GM23338 (cell line): ENCODE measurements at regions not wholly inside any gene's neighbourhood (a gene's known extent, or its start where the extent isn't known, plus 50 kb on each side); places are given as distances from the start of the nearest gene placed in this dataset.
"Not testable (repeated sequence)": the region's sequence is repeated elsewhere in the genome, so short reads cannot be mapped to it uniquely, and the experiment has no call there.

ENCODE experiments used
- ATAC-seq: fragments of 200-7000 bp; cut with Tn5 transposase; 3 replicates; pipeline ENCODE4 v1.9.1; 2020
- DNase-seq: peaks from one replicate; pipeline ENCODE4 v3.0.0-alpha.2; 2015; ENCODE audit warnings: low spot score
- H2AFZ ChIP-seq: fragments of 200-600 bp; sonication (generic); 2 replicates; pipeline ENCODE4 v1.8.0; 2016; ENCODE audit warnings: antibody characterized with exemption, mild to moderate bottlenecking, moderate library complexity
- H3F3A ChIP-seq: fragments of 200-600 bp; sonication (generic); replicated peaks from 2 replicates; pipeline ENCODE4 v1.8.0; 2017; ENCODE audit warnings: antibody characterized with exemption, mixed run types, low read depth
- H3K27ac ChIP-seq: fragments of 200-600 bp; sonication (generic); 2 replicates; pipeline ENCODE4 v1.6.1; 2016; ENCODE audit warnings: low read depth
- H3K27me3 ChIP-seq: fragments of 200-600 bp; sonication (generic); 2 replicates; pipeline ENCODE4 v1.8.0; 2016; ENCODE audit warnings: mild to moderate bottlenecking, mixed run types, moderate library complexity; ENCODE audit not compliant: insufficient read depth
- H3K36me3 ChIP-seq: fragments of 200-600 bp; sonication (generic); 2 replicates; pipeline ENCODE4 v1.8.0; 2016; ENCODE audit warnings: mild to moderate bottlenecking; ENCODE audit not compliant: insufficient read depth
- H3K4me1 ChIP-seq: fragments of 200-600 bp; sonication (generic); 2 replicates; pipeline ENCODE4 v1.8.0; 2016; ENCODE audit warnings: mild to moderate bottlenecking, moderate library complexity; ENCODE audit not compliant: insufficient read depth
- H3K4me2 ChIP-seq: fragments of 200-600 bp; sonication (generic); 2 replicates; pipeline ENCODE4 v1.7.1; 2017; ENCODE audit warnings: mixed run types
- H3K4me3 ChIP-seq: fragments of 200-600 bp; sonication (generic); 2 replicates; pipeline ENCODE4 v1.6.1; 2016; ENCODE audit warnings: mixed run types
- H3K79me2 ChIP-seq: fragments of 200-600 bp; sonication (generic); replicated peaks from 2 replicates; pipeline ENCODE4 v1.8.0; 2017; ENCODE audit warnings: mild to moderate bottlenecking; ENCODE audit not compliant: insufficient read depth
- H3K9me2 ChIP-seq: fragments of 200-600 bp; sonication (generic); 2 replicates; pipeline ENCODE4 v1.8.0; 2017; ENCODE audit not compliant: insufficient read depth
- H4K20me1 ChIP-seq: fragments of 200-600 bp; sonication (generic); replicated peaks from 2 replicates; pipeline ENCODE4 v1.8.0; 2017; ENCODE audit warnings: mild to moderate bottlenecking; ENCODE audit not compliant: insufficient read depth
- H3K27ac Mint-ChIP-seq: 2 replicates; pipeline ENCODE4 v1.8.0; 2020; ENCODE audit warnings: inconsistent platforms, mild to moderate bottlenecking, moderate library complexity, mixed read lengths
- H3K27me3 Mint-ChIP-seq: 3 replicates; pipeline ENCODE4 v1.8.0; 2022; ENCODE audit warnings: low read depth, mild to moderate bottlenecking, moderate library complexity, mixed read lengths, inconsistent platforms; ENCODE audit not compliant: insufficient read depth, poor library complexity
- H3K36me3 Mint-ChIP-seq: 3 replicates; pipeline ENCODE4 v1.8.0; 2021; ENCODE audit warnings: low read depth, mild to moderate bottlenecking, inconsistent platforms, moderate library complexity, mixed read lengths
- H3K4me1 Mint-ChIP-seq: 3 replicates; pipeline ENCODE4 v1.8.0; 2020; ENCODE audit warnings: mild to moderate bottlenecking, inconsistent platforms, mixed read lengths
- H3K4me3 Mint-ChIP-seq: 3 replicates; pipeline ENCODE4 v1.8.0; 2021; ENCODE audit warnings: moderate library complexity, mild to moderate bottlenecking, inconsistent platforms, mixed read lengths
- H3K9me3 Mint-ChIP-seq: 3 replicates; pipeline ENCODE4 v1.8.0; 2020; ENCODE audit warnings: moderate library complexity, mild to moderate bottlenecking, inconsistent platforms, mixed read lengths
- CTCF ChIP-seq, 2 experiments: fragments of 200-600 bp in 1 of 2; sonication (generic) in 1 of 2; conservative IDR thresholded peaks; 2 replicates each; pipeline versions ENCODE4 v1.5.1 to v1.6.1; 2016 to 2017; ENCODE audit warnings: antibody characterized with exemption in 2 of 2, low read depth in 2 of 2, mild to moderate bottlenecking in 2 of 2, moderate library complexity in 1 of 2

- H3K27ac ChIP-seq, H3K4me3 Mint-ChIP-seq, H3K4me2 ChIP-seq, H3K4me3 ChIP-seq, H4K20me1 ChIP-seq, H3K9me2 ChIP-seq, H3K36me3 ChIP-seq, H3K4me1 Mint-ChIP-seq, ATAC-seq, H3K27me3 Mint-ChIP-seq, DNase-seq, H2AFZ ChIP-seq, H3K27ac Mint-ChIP-seq, H3F3A ChIP-seq, H3K4me1 ChIP-seq, H3K27me3 ChIP-seq, H3K79me2 ChIP-seq: not testable (repeated sequence)
- H3K36me3 Mint-ChIP-seq, result peaks cover 11% of the 10 kb centered on the region
- H3K9me3 Mint-ChIP-seq, result peaks cover 24% of the 10 kb centered on the region
These were observed 4257.0 kb upstream of the OR11H1 start for GRCh38 chr22:11270981-11271380.

GRCh38 chr22:11285116-11285838 is 4242.7 kb upstream of the OR11H1 start:
- ATAC-seq, result not testable (repeated sequence)
- H3K9me3 Mint-ChIP-seq, result peaks cover 57% of the 10 kb centered on the region

GRCh38 chr22:11285839-11286205 is 4242.2 kb upstream of the OR11H1 start:
- H3K4me2 ChIP-seq, H3K27me3 ChIP-seq, H3K27ac Mint-ChIP-seq, H3F3A ChIP-seq, H3K27me3 Mint-ChIP-seq, H3K9me2 ChIP-seq, H4K20me1 ChIP-seq, H3K4me3 Mint-ChIP-seq, H3K4me3 ChIP-seq, DNase-seq, H3K79me2 ChIP-seq, H2AFZ ChIP-seq, ATAC-seq, H3K27ac ChIP-seq, H3K4me1 Mint-ChIP-seq, H3K4me1 ChIP-seq: not testable (repeated sequence)
- peaks cover 62% of the 10 kb centered on the region for H3K9me3 Mint-ChIP-seq
- peaks cover 16% of the 10 kb centered on the region for H3K36me3 ChIP-seq
- H3K36me3 Mint-ChIP-seq, result peaks cover 49% of the 10 kb centered on the region

More at GRCh38 chr22:11285116-11285838, 4242.7 kb upstream of the OR11H1 start:
- H3K27ac Mint-ChIP-seq, H3K4me1 ChIP-seq, H3K4me3 ChIP-seq, H3K79me2 ChIP-seq, H3K27me3 Mint-ChIP-seq, H3K4me1 Mint-ChIP-seq, H3K27me3 ChIP-seq, H3K27ac ChIP-seq, H3K4me3 Mint-ChIP-seq, H3F3A ChIP-seq, H3K9me2 ChIP-seq, H4K20me1 ChIP-seq, H3K4me2 ChIP-seq, H2AFZ ChIP-seq: not testable (repeated sequence)
- peak in 1 of 2 experiments; percentile 39; a peak in 2 of 4 replicates for TF ChIP-seq CTCF (conservative IDR thresholded peaks at IDR 0.05; ENCODE audit: low read depth in 2 of 2)
- H3K36me3 Mint-ChIP-seq, result peaks cover 44% of the 10 kb centered on the region
- peak; percentile 23 for DNase-seq
- H3K36me3 ChIP-seq, result peaks cover 15% of the 10 kb centered on the region

- H3K4me3 Mint-ChIP-seq, H3K27me3 Mint-ChIP-seq, H3K27me3 ChIP-seq, H3K9me2 ChIP-seq, ATAC-seq, H3K4me2 ChIP-seq, H3F3A ChIP-seq, H3K4me1 Mint-ChIP-seq, H3K79me2 ChIP-seq, H2AFZ ChIP-seq, H3K27ac Mint-ChIP-seq, H3K4me3 ChIP-seq, DNase-seq, H3K4me1 ChIP-seq, H4K20me1 ChIP-seq, H3K27ac ChIP-seq: not testable (repeated sequence)
- peaks cover 27% of the 10 kb centered on the region for H3K36me3 ChIP-seq
- peaks cover 70% of the 10 kb centered on the region for H3K36me3 Mint-ChIP-seq
- H3K9me3 Mint-ChIP-seq, result peaks cover 89% of the 10 kb centered on the region
These were observed 4239.5 kb upstream of the OR11H1 start for GRCh38 chr22:11288246-11289220.

GRCh38 chr22:11298126-11298893 is 4229.7 kb upstream of the OR11H1 start:
- not testable (repeated sequence) for H4K20me1 ChIP-seq, H3K4me2 ChIP-seq, ATAC-seq, H2AFZ ChIP-seq, H3K79me2 ChIP-seq, H3K27ac ChIP-seq, H3F3A ChIP-seq, H3K27me3 ChIP-seq, DNase-seq, H3K4me1 Mint-ChIP-seq, H3K4me3 Mint-ChIP-seq, H3K27ac Mint-ChIP-seq, H3K4me1 ChIP-seq, H3K36me3 ChIP-seq, H3K4me3 ChIP-seq, H3K9me2 ChIP-seq
- Mint-ChIP-seq H3K27me3 (peaks cover 11% of the 10 kb centered on the region), H3K36me3 (peaks cover 58% of the 10 kb centered on the region), H3K9me3 (peaks cover 95% of the 10 kb centered on the region)
